HFF-Myc (cell line): ENCODE measurements at regions not wholly inside any gene's neighbourhood (a gene's known extent, or its start where the extent isn't known, plus 50 kb on each side); places are given as distances from the start of the nearest gene placed in this dataset.

ENCODE experiments used
- DNase-seq: peaks from one replicate; pipeline ENCODE4 v3.0.0-alpha.2; 2011; ENCODE audit warnings: low read depth; ENCODE audit errors: extremely low read depth
- H3K4me3 ChIP-seq: replicated peaks from 2 replicates; pipeline ENCODE4 v1.5.1; 2011; ENCODE audit warnings: low read depth, mild to moderate bottlenecking, control low read depth, low read length
- TF ChIP-seq, protein P1 (sequence below): IDR thresholded peaks from 2 replicates; pipeline ENCODE4 v1.5.1; 2012; ENCODE audit warnings: mild to moderate bottlenecking, low read depth, low read length, control low read depth; ENCODE audit errors: missing control alignments

DNA sequence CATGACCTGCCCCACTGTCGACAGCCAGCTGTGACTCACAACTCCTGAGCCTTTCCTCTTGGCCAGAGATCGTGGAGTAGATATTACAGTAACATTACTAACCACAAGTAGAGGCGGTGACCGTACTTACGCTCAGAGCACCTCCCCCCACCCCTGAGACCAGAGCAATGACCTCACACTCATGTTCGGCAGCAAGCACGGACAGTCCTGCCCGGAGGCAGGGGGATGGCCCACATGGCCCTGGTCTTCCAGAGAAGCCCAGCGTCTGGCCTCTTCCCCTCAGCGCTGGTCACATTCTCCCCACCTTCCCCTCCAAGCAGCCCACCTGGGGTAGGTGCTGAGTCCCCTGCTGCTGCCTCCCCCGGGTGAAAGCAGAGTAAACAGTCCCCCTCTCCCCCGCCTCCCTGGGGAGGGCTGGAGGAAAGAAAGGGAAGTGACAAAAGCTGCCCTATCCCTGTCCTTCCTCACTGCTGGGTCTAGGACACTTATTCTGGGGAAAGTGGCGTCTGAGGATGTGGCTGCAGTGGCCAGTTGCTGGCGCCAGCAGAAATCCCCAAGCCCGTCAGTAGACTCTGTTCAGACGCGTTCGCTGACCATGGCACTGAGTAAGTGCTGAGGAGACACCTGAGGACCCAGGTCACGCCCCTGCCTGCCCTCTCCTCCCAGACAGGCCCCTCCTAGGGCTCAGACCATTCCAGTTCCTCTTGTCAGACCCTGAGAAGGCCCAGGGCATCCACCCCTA, 68.5 kb downstream of the MRPL14 start:
- no peak overlapping the region for H3K4me3 ChIP-seq
- TF ChIP-seq, protein P1, sequence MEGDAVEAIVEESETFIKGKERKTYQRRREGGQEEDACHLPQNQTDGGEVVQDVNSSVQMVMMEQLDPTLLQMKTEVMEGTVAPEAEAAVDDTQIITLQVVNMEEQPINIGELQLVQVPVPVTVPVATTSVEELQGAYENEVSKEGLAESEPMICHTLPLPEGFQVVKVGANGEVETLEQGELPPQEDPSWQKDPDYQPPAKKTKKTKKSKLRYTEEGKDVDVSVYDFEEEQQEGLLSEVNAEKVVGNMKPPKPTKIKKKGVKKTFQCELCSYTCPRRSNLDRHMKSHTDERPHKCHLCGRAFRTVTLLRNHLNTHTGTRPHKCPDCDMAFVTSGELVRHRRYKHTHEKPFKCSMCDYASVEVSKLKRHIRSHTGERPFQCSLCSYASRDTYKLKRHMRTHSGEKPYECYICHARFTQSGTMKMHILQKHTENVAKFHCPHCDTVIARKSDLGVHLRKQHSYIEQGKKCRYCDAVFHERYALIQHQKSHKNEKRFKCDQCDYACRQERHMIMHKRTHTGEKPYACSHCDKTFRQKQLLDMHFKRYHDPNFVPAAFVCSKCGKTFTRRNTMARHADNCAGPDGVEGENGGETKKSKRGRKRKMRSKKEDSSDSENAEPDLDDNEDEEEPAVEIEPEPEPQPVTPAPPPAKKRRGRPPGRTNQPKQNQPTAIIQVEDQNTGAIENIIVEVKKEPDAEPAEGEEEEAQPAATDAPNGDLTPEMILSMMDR = no peak
- DNase-seq = peak; percentile 95

DNA sequence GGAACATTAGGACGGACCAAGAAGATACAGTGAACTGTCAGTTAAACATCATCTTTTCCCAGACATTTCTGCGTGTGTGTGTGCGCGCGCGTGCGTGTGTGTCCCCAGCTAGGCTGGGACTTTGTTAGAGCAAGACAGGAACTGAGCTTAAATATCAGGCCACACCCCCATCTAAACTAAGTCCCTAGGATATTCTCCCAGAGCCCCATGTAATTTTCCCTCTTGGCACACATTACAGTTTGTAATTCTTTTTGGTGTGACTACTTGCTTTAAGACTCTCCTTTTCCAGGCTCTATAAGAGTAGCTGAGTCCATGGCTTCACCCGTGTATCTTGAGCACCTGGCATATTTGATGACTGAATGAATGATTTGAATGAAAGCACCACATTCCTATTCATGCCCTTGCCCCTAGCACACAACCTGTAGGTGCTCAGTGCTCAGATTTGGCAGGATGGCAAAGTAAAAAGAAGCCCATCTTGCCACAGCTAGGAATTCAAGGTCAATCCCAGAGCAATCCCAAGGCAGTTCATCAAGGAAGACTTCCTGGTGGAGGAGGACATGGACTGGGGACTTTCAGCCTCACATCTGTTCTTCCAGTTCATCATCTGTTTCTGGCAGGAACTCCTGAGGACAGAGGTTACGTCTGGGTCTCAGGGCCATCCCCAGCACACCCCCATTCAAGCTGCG, 69.2 kb downstream of the MRPL14 start:
- H3K4me3 ChIP-seq = no peak overlapping the region
- TF ChIP-seq, protein P1 = no peak
- DNase-seq = no peak

DNA sequence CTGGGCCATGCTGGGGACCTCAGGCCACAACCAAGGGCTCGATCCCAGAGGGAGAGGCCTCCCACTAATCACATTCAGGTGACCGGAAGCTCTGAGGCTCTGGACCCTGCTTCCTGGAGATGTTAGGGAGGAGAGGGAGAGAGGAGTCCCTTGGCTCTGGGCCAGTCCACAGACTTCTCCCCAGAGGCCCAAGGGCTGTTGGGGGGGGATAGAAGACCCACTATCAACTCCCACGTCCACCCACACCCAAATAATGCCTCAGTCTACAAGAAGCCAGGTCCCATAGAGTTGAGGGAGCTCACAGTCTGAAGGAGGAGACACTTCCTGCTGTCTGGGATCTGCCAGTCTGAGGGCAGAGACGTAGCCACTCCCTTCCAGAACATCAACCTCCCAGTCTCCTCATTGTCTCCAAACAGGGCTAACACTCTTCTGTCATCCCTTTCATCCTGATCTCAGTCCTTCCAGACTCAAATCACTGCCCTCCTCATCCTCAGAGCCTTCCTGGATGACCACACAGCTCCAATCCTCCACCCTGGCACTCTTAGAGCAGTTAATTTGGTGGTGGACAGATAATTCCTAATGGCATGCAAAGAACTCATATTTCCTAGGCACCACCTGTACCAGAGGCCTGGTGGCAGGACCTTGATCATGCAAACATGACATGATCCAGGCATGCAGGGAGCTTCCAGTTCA, 69.9 kb downstream of the MRPL14 start:
- no peak overlapping the region for H3K4me3 ChIP-seq
- DNase-seq = no peak
- TF ChIP-seq, protein P1 = no peak

DNA sequence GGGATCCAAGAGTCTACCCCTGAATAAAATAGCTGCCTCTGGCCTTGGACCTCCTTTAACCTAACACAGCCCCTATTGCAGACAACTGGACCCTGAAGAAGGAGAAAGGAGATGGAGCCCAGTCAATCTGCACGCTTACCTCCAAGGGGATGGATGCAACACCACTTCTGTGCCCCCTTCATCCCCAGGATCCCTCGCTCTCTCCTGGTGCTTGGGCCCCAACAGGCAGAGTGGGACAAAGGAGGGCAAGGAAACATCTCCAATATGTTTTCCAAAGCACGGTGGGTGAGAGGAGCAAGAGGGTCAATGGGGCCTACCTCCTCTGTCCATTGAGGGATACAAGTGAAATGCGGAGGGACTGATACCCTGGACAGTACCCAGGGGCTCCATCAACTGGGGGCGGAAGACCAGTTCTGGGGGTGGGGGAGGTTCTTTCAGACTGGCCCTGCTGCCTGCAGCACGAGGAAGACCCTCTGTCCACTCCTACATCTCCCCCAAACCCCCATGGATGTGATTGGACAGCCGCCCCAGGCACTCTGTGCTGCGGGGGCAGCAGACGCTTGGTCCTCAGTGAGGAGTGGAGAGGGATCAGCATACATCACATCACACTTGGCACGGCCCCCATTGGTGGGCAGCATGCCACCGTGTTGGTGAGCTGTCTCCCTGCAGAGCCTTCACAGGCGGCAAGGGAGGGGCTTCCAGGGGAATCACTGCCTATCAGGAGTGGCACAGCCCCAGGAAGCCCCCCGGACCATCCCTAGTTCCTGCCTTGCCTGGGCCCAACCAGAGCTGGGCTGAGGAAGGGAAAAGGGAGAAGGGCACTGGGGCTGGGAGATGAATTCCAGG, 70.6 kb downstream of the MRPL14 start:
- no peak overlapping the region for H3K4me3 ChIP-seq
- DNase-seq = no peak
- TF ChIP-seq, protein P1 = no peak

DNA sequence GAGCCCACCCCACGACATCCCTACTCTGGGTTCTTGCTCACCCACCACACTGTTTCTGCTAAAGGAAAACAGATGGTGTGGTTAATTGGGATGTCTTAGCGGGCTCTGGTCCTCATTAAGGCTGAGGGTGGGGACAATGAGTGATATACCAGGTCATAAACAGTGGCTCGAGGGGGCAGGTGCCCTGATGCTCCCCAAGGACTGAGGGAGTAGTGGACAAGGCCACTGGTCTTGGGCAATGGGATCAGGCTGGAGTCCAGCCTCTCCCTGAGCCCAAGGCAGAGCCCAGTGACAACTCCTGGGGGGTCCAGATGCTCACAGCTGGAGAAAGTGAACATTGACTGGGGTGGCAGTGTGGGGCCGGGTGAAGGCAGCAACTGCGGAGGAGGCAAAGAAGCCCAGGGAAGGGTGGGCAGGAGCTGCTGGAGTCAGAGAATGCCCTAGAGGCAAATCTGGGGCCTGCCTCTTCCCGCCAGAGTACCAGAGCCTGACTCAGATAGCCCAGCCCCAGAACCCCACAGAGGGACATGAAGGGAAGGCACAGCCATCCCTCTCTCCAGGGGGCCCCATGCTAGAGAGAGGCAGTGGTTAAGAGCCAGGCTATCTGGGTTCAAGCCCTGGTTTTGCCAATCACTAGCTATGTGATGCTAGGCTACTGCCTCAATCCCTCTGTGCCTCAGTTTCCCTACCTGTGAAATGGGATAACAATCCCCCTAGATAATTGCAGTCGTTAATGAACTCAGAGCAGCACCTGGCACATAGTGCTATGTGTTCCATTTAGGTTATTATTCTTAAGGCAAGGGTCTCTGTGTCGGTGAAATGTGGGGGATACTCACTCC, 72.3 kb downstream of the MRPL14 start:
- peak; percentile 76 for DNase-seq
- no peak overlapping the region for H3K4me3 ChIP-seq
- TF ChIP-seq, protein P1 = no peak
